Transverse colon (tissue), 4 donors: ENCODE measurements at regions not wholly inside any gene's neighbourhood (a gene's known extent, or its start where the extent isn't known, plus 50 kb on each side); places are given as distances from the start of the nearest gene placed in this dataset.

ENCODE experiments used
- small RNA-seq, 4 donors: library from RNA; depleted of rRNA; stranded (forward); fragments of <200 nt; gene quantifications; one replicate each; pipeline ENCODE3, GENCODE V24; 2016

Small RNAs in the stretch of these regions (small RNA-seq; reads per million reads assigned to genes)
- gene RNU6-1252P: 0 reads per million in 4 donors
